ENCODE measurements at regions not wholly inside any gene's neighbourhood (a gene's known extent, or its start where the extent isn't known, plus 50 kb on each side); places are given as distances from the start of the nearest gene placed in this dataset.

DNA sequence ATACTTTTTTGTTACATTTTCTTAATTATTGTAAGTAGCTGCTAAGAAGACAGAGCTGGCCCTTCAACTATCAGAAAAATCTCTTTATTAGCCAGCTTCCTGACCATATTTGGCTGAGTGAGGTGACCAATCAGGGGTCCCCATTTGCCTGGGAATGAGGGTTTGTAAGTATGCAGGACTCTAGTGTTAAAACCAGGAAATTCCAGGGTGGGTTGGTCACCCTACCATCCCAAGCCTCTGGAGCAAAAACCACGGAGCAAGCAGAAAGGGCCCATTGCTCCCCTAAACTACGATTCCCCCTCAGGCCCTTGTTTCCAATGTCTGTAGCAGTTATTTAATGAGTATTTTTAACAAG is 165.6 kb upstream of the NCKAP5 start:
- DNase-seq (ENCODE audit: low read depth) = peak; percentile 63
- H3K4me3 ChIP-seq (ENCODE audit: control insufficient read depth, low read depth, low read length) = no peak overlapping the region
- TF ChIP-seq, protein P1, sequence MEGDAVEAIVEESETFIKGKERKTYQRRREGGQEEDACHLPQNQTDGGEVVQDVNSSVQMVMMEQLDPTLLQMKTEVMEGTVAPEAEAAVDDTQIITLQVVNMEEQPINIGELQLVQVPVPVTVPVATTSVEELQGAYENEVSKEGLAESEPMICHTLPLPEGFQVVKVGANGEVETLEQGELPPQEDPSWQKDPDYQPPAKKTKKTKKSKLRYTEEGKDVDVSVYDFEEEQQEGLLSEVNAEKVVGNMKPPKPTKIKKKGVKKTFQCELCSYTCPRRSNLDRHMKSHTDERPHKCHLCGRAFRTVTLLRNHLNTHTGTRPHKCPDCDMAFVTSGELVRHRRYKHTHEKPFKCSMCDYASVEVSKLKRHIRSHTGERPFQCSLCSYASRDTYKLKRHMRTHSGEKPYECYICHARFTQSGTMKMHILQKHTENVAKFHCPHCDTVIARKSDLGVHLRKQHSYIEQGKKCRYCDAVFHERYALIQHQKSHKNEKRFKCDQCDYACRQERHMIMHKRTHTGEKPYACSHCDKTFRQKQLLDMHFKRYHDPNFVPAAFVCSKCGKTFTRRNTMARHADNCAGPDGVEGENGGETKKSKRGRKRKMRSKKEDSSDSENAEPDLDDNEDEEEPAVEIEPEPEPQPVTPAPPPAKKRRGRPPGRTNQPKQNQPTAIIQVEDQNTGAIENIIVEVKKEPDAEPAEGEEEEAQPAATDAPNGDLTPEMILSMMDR (IDR thresholded peaks at IDR 0.05; ENCODE audit: control insufficient read depth, insufficient read depth, low read depth, low read length, missing control alignments) = no peak

DNA sequence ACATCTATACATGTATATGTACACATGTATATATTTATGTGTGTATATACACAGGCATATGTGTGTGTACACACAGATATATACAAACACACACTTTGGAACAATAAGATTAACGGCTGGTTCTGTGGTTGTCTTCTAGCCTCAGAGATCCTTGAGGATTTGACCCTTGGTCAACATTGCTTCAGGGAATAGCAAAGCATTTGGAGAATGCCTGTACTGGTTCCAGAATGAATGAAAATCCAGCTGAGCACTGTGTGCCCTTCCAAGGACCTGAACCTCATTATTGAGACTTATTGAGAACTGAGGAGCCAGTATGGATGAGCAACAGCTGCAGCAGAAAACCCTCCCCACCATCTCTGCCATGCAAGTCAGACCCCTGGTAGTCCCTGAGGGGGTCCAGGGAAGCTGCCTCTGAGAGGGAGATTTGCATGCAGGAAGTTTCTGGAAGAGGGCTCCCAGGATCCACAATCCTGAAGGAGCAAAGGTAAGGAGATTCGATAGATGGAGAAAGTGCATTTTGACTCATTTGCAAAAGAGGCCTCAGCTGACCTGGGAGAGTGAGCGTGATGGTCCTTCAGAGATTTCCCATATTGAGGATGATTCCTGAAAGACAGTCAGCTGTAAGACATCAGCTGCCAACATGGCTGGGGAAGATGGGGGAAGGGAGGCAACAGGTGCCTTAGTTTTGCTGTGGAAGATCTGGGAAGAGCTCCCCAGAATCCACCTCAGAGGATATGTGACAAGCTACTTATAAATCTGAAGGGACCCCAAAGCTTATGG is 166.6 kb upstream of the NCKAP5 start:
- no peak for DNase-seq (ENCODE audit: low read depth)
- no peak overlapping the region for H3K4me3 ChIP-seq (ENCODE audit: control insufficient read depth, low read depth, low read length)
- TF ChIP-seq, protein P1 (IDR thresholded peaks at IDR 0.05; ENCODE audit: control insufficient read depth, insufficient read depth, low read depth, low read length, missing control alignments) = no peak

GRCh38 chr2:133736674-133737073 is 168.4 kb upstream of the NCKAP5 start:
- no peak for DNase-seq (ENCODE audit: low read depth)
- TF ChIP-seq, protein P1 (IDR thresholded peaks at IDR 0.05; ENCODE audit: control insufficient read depth, insufficient read depth, low read depth, low read length, missing control alignments) = no peak

DNA sequence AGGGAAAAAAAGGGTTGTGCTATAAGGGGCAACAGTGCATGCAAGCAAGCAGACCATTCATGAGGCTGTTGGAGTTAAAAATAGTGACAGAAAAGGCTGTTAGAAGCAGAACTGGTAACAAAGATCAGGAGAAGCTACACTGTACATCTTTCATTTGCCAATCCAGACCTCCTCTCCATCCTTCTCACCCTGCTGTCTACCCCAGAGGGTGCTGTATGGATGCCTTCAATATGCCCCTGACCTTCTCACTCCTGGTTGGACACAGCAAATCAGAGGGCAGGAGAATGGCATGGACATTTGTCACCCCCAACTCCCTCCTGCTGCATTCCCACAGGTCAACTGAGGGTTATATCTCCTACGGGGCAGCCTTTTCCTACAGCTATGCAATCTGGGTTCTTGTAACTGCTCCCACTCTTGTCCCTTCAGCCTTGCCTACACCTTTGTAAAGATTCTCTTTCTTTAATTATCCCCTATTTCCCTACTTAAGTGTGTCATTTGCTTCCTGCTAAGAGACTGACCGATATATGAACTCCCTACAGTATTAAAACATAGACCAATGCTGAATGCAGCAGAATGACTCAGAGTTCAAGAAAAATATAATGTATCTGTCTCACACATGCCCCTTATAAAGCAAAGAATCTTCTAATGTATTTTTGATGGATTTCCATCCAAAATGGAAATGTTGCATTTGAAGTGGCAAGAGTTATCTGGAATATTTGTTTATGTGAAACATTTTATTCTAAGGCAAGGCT is 169.2 kb upstream of the NCKAP5 start:
- TF ChIP-seq, protein P1 (IDR thresholded peaks at IDR 0.05; ENCODE audit: control insufficient read depth, insufficient read depth, low read depth, low read length, missing control alignments) = no peak
- no peak for DNase-seq (ENCODE audit: low read depth)

More at GRCh38 chr2:133736674-133737073, 168.4 kb upstream of the NCKAP5 start:
- no peak overlapping the region for H3K4me3 ChIP-seq (ENCODE audit: control insufficient read depth, low read depth, low read length)

GRCh38 chr2:133739039-133739438 is 170.8 kb upstream of the NCKAP5 start:
- TF ChIP-seq, protein P1 (IDR thresholded peaks at IDR 0.05; ENCODE audit: control insufficient read depth, insufficient read depth, low read depth, low read length, missing control alignments) = no peak

More for the DNA sequence above, 169.2 kb upstream of the NCKAP5 start:
- no peak overlapping the region for H3K4me3 ChIP-seq (ENCODE audit: control insufficient read depth, low read depth, low read length)

GRCh38 chr2:133740500-133740899 is 172.2 kb upstream of the NCKAP5 start:
- no peak overlapping the region for H3K4me3 ChIP-seq (ENCODE audit: control insufficient read depth, low read depth, low read length)
- TF ChIP-seq, protein P1 (IDR thresholded peaks at IDR 0.05; ENCODE audit: control insufficient read depth, insufficient read depth, low read depth, low read length, missing control alignments) = no peak
- no peak for DNase-seq (ENCODE audit: low read depth)

More at GRCh38 chr2:133739039-133739438, 170.8 kb upstream of the NCKAP5 start:
- H3K4me3 ChIP-seq (ENCODE audit: control insufficient read depth, low read depth, low read length) = no peak overlapping the region
- DNase-seq (ENCODE audit: low read depth) = no peak

Measured in AG09309 (cell line).